ENCODE measurements at regions not wholly inside any gene's neighbourhood (a gene's known extent, or its start where the extent isn't known, plus 50 kb on each side); places are given as distances from the start of the nearest gene placed in this dataset.

DNA sequence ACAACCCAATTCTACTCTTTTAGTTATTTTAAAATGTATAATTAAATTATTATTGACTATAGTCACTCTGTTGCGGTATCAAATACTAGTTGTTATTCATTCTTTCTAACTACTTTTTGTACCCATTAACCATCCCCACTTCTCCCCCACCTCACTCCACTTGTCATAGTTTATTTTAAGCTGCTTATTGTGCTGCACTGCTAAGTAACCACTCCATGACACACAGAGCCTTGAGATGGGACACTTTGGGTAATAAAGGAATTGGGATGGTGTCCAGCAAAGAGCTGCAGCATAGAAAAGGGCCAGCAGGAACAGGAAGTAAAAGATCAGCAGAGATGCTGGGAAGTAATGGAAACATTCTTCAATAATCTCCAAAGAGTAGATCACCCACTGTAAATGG is 123.0 kb downstream of the RPS29 start:
- CTCF ChIA-PET: interaction anchor here (2.0 to 8.1 kb wide), 5 partner anchors 10 to 41 kb away, joined by 8 to 144 read pairs (median 23); no protein-coding TSS in a partner anchor
- Mint-ChIP-seq H3K4me1 (ENCODE audit: low read depth) (no peaks in the 10 kb centered on the region), H3K27ac (no peak overlapping the region), H3K9me3 (no peaks in the 10 kb centered on the region), H3K36me3 (ENCODE audit: low read depth) (no peaks in the 10 kb centered on the region), H3K4me3 (no peak overlapping the region), H3K27me3 (ENCODE audit: low read depth) (no peaks in the 10 kb centered on the region)
- intact Hi-C loops (cut with micrococcal nuclease): loop anchor here (2.0 to 5.0 kb wide), 2 partner anchors 390 to 654 kb away; partner anchors contain the start of genes NEMF and VCPKMT
- no peak for DNase-seq

DNA sequence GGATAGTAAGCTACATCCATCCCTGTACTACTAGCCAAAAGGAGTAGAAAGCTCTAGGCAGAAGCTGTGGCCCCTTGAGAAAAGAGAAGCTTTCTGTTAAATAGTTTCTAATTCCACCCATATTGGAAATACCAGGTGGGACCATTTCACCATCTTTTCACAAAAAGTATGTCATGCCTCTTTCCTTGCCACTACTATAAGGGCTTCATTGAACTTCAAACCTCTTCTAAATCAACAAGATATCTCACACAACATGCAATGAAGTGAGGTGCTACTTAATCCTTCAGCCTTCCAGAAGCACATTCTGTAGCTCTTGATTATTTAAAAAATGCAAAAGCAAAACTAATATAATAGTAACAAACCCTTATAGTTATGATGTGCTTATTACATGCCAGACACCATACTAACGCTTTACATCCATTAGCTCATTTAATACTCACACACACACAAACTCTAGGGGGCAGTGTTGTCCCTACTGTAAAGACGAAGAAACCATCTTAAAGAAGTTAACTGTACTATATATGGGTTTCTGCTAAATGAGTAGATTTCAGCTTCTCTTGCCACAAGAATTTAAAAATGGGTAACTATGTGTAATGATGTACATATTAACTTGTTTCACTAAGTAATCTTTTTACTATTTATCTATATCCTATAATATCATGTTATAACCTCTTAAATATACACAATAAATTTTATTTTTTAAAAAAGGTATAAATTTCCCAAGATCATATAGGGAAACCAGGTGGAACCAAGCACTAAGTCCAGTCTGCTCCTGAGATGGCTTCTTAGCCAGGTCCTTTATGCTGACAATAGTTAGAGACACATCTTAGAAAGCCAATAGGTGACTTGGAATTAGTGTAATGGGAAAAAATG is 124.4 kb downstream of the RPS29 start:
- Mint-ChIP-seq H3K36me3 (ENCODE audit: low read depth) (no peaks in the 10 kb centered on the region), H3K4me3 (no peak overlapping the region), H3K4me1 (ENCODE audit: low read depth) (no peaks in the 10 kb centered on the region), H3K27me3 (ENCODE audit: low read depth) (no peaks in the 10 kb centered on the region), H3K9me3 (no peaks in the 10 kb centered on the region), H3K27ac (no peak overlapping the region)
- CTCF ChIA-PET: interaction anchor here (0.5 to 8.1 kb wide), 46 partner anchors 8 to 920 kb away, joined by 3 to 144 read pairs (median 4); partner anchors contain the start of genes MGAT2, NEMF, RPL36AL and RPS29
- peak; percentile 81 for DNase-seq
- intact Hi-C loops (cut with micrococcal nuclease): loop anchor here (1.0 to 5.0 kb wide), 8 partner anchors 36 to 656 kb away; partner anchors contain the start of genes NEMF, RPS29 and VCPKMT

DNA sequence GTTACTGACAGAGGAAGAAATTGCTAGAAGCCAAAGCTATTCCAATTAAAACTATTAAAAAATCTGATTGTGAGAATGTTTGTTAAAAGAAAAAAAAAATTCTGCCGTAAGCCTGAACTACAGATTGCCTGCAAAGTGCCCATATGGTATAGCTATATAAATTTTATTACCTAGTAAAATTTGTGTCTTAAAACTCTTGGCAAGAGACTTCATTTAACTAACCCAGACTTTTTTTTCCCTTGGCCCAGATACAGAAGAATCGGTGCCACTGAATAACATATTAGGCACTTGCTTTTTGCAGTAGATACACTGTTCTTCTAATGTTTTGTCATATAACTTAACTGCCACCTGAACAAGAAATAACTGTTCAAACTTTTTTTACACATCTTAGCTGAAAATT is 125.5 kb downstream of the RPS29 start:
- Mint-ChIP-seq H3K4me1 (ENCODE audit: low read depth) (no peaks in the 10 kb centered on the region), H3K27ac (no peak overlapping the region), H3K4me3 (no peak overlapping the region), H3K36me3 (ENCODE audit: low read depth) (no peaks in the 10 kb centered on the region), H3K9me3 (no peaks in the 10 kb centered on the region), H3K27me3 (ENCODE audit: low read depth) (no peaks in the 10 kb centered on the region)
- no peak for DNase-seq
- CTCF ChIA-PET: interaction anchor here (1.1 to 8.1 kb wide), 17 partner anchors 9 to 176 kb away, joined by 3 to 144 read pairs (median 7); partner anchors contain the start of gene RPS29
- intact Hi-C loops (cut with micrococcal nuclease): loop anchor here (1.0 to 5.0 kb wide), 3 partner anchors 91 to 657 kb away; partner anchors contain the start of gene VCPKMT

DNA sequence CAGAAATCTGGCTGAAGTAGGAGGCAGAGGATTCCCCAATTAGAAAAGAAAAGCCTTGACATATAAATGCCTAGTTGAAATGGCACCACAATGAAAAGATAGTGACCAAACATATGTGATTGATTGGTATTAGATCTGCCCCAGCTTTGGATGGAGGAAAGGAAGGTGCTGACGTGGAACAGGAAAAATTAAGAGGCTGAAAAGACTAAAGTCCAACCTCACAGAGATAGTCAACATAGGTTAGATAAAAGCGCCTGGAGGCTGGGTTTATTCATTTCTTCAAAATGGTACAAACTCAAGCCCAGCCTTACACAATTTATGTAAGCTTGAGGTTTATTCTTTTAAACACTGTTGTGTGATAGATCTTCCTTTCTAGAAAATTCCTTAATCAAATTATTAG is 129.6 kb downstream of the RPS29 start:
- H3K4me3 Mint-ChIP-seq: no peak overlapping the region
- H3K4me1 Mint-ChIP-seq (ENCODE audit: low read depth): no peaks in the 10 kb centered on the region
- H3K27ac Mint-ChIP-seq: no peak overlapping the region
- DNase-seq: no peak
- CTCF ChIA-PET: interaction anchor here (0.6 kb wide), 1 partner anchor 382 kb away, joined by 6 read pairs; no protein-coding TSS in a partner anchor
- no peaks in the 10 kb centered on the region for H3K27me3 Mint-ChIP-seq (ENCODE audit: low read depth)
- intact Hi-C loops (cut with micrococcal nuclease): no loop called here
- no peaks in the 10 kb centered on the region for H3K36me3 Mint-ChIP-seq (ENCODE audit: low read depth)
- no peaks in the 10 kb centered on the region for H3K9me3 Mint-ChIP-seq

DNA sequence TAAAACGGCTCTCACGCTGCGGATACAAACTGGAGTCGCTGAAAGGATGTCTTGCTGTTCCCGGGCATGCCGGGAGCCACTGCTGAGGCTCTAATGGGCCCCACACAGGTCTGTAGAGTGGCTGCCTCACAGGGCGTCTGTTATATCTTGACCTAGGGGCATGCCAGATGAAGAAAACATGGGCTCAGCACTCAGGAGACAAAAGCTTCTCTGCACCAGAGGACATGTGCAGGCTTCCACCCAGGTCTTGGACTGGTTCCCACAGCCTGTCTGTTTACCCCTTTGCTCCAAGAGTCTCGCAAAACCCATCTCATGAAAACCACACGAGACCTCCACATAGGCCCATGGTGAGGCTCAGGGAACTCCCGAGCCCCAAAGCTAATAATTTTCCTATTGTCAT is 134.2 kb downstream of the RPS29 start:
- H3K27me3 Mint-ChIP-seq (ENCODE audit: low read depth): peaks cover 5% of the 10 kb centered on the region
- H3K4me1 Mint-ChIP-seq (ENCODE audit: low read depth): no peaks in the 10 kb centered on the region
- CTCF ChIA-PET: interaction anchor here (0.7 to 1.2 kb wide), 2 partner anchors 10 to 46 kb away, joined by 4 to 7 read pairs; no protein-coding TSS in a partner anchor
- H3K36me3 Mint-ChIP-seq (ENCODE audit: low read depth): no peaks in the 10 kb centered on the region
- intact Hi-C loops (cut with micrococcal nuclease): no loop called here
- H3K27ac Mint-ChIP-seq: no peak overlapping the region
- peaks cover 5% of the 10 kb centered on the region for H3K9me3 Mint-ChIP-seq
- no peak overlapping the region for H3K4me3 Mint-ChIP-seq
- DNase-seq: no peak

DNA sequence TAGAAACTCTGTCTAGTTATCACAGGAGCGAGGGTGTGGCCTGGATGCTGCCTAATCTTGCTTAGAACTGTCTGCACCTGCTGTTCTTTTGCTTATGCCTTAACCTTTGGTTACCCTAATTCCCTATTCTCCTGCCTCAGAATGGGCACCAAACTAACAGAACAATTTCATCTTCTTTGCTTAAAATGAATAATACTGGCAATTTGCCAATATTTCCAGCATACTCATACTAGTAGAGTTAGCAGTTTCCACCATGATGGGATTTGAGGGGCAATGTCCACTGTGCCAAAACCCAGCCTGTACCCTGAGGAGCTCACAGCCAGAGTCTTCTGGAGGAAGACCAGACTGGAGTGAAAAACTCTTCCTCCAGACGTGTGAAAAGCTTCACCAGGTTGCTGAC is 136.4 kb downstream of the RPS29 start:
- intact Hi-C loops (cut with micrococcal nuclease): no loop called here
- CTCF ChIA-PET: no interaction called here

DNA sequence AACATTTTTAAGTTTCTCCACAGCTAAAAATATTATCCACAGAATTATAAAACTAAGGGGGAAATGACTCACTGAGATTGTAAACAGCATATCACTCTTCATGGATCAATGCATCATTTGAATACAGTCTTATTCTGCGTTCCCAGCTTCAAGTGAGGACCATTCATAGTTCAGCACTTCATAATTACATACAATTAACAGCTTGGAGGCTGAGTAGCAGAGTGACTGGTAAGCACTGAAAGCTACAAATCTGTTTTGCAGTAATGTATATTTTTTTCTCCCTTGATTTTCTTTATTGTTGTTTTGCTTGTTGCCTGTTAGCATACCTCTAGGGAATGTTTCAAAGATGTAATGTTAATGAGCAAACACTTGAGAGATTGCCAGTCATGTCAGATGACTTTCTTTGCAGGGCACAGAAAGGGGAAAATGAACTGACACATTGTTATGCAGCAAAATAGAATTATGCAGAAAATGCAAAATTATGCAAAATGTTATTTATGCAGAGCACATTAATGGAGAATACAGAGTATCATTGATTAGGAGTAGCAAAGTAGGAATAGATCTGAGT is 138.6 kb downstream of the RPS29 start:
- DNase-seq: no peak
- H3K4me1 Mint-ChIP-seq (ENCODE audit: low read depth): no peaks in the 10 kb centered on the region
- H3K4me3 Mint-ChIP-seq: no peak overlapping the region
- intact Hi-C loops (cut with micrococcal nuclease): no loop called here
- no peak overlapping the region for H3K27ac Mint-ChIP-seq
- H3K36me3 Mint-ChIP-seq (ENCODE audit: low read depth): no peaks in the 10 kb centered on the region
- CTCF ChIA-PET: interaction anchor here (1.3 to 3.6 kb wide), 2 partner anchors 14 to 50 kb away, joined by 8 to 20 read pairs; no protein-coding TSS in a partner anchor
- H3K9me3 Mint-ChIP-seq: peaks cover 5% of the 10 kb centered on the region
- H3K27me3 Mint-ChIP-seq (ENCODE audit: low read depth): peaks cover 5% of the 10 kb centered on the region

More for the DNA sequence above, 136.4 kb downstream of the RPS29 start:
- no peaks in the 10 kb centered on the region for H3K36me3 Mint-ChIP-seq (ENCODE audit: low read depth)
- H3K27me3 Mint-ChIP-seq (ENCODE audit: low read depth): peaks cover 5% of the 10 kb centered on the region
- H3K27ac Mint-ChIP-seq: no peak overlapping the region
- H3K4me1 Mint-ChIP-seq (ENCODE audit: low read depth): no peaks in the 10 kb centered on the region
- DNase-seq: no peak
- H3K9me3 Mint-ChIP-seq: peaks cover 5% of the 10 kb centered on the region
- H3K4me3 Mint-ChIP-seq: no peak overlapping the region

DNA sequence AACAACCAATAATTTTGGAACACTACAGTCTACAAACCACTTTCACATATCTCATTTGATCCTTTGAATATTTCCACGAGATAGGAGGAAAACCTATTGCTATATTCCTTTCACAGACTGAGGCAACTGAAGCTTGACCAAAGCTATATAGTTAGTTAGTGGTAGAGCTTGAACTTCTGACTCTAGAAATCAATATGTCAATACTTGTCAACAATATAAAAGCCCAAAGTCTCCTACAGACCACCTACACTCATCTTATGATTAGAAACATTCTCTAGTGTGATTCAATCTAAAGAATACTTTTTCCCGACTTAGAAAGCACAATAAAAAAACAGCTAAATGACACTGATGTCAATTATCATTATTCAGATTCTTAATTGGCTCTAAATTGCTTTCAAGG is 139.4 kb downstream of the RPS29 start:
- Mint-ChIP-seq H3K27me3 (ENCODE audit: low read depth) (peaks cover 5% of the 10 kb centered on the region), H3K4me3 (no peak overlapping the region), H3K27ac (no peak overlapping the region), H3K9me3 (peaks cover 5% of the 10 kb centered on the region), H3K36me3 (ENCODE audit: low read depth) (no peaks in the 10 kb centered on the region), H3K4me1 (ENCODE audit: low read depth) (no peaks in the 10 kb centered on the region)
- no peak for DNase-seq
- intact Hi-C loops (cut with micrococcal nuclease): no loop called here
- CTCF ChIA-PET: interaction anchor here (1.3 to 3.6 kb wide), 2 partner anchors 15 to 51 kb away, joined by 8 to 20 read pairs; no protein-coding TSS in a partner anchor

DNA sequence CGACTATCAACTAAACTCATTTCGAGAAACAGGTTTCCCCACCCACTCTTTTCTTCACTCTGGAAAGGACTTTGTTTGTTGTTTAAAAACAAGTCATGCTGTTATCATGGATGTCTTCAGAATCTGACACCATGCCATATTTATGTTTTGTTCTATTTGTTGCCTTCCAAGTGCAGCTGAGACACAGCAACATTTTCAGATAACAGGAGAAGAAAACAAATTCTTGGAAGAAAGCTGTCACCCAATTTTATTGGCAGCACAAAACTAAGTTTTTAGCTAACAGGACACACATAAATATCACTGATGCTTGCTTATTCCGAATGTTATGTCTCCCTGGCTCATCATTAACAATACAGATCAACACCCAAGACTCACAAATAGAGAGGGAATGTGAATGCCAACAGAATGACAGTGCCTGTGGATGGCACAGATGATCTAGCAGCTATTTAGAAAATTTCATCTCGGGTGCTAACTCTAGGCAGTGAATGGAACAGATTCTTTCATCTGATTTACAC is 147.9 kb downstream of the RPS29 start:
- H3K27me3 Mint-ChIP-seq (ENCODE audit: low read depth): no peaks in the 10 kb centered on the region
- intact Hi-C loops (cut with micrococcal nuclease): no loop called here
- peaks cover 2% of the 10 kb centered on the region for H3K36me3 Mint-ChIP-seq (ENCODE audit: low read depth)
- peaks cover 9% of the 10 kb centered on the region for H3K9me3 Mint-ChIP-seq
- no peak overlapping the region for H3K4me3 Mint-ChIP-seq
- no peak overlapping the region for H3K27ac Mint-ChIP-seq
- H3K4me1 Mint-ChIP-seq (ENCODE audit: low read depth): no peaks in the 10 kb centered on the region
- DNase-seq: no peak
- CTCF ChIA-PET: interaction anchor here (1.3 to 2.9 kb wide), 2 partner anchors 23 kb away, joined by 8 to 12 read pairs; no protein-coding TSS in a partner anchor

DNA sequence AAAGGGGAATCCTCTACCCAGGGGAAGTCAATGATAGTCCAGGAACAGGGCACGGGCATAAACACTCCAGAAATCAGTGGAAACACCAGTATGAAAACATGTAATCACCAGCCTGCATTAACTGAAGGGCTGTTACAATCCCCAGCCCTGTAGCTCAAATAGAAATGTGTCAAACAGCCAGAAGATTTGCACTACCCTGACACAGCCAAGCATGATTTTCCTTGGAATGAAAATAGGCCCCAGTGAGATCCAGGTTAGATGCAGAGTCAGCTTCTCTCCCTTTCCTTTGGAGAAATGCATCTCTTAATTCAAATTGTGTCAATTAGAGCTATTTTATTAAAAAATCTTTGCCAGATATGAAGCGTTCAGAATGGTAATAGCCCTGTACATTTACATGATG is 158.1 kb downstream of the RPS29 start:
- peaks cover 34% of the 10 kb centered on the region for H3K27me3 Mint-ChIP-seq (ENCODE audit: low read depth)
- no peak overlapping the region for H3K4me3 Mint-ChIP-seq

DNA sequence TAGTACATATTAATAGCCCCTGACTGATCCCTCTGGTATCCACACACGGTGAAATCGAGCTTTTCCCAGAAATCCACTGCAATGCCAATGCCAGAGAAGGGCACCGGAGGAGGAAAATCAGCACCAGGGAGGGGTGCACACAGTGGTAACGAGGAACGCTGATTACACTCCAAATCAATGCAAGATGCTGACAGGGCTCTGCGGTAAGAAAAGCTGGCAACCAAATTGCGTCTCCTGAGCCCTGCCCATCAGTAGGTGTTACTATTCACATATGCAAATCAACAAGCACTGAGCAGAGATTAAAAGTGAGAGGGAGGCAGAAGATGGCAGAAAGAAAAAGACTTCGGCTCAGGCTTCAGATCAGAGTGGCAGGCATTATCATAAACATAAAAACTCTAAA is 159.1 kb downstream of the RPS29 start:
- peaks cover 34% of the 10 kb centered on the region for H3K27me3 Mint-ChIP-seq (ENCODE audit: low read depth)

More for the DNA sequence above, 158.1 kb downstream of the RPS29 start:
- peaks cover 9% of the 10 kb centered on the region for H3K36me3 Mint-ChIP-seq (ENCODE audit: low read depth)
- intact Hi-C loops (cut with micrococcal nuclease): no loop called here
- no peak for DNase-seq
- CTCF ChIA-PET: interaction anchor here (0.6 kb wide), 1 partner anchor 677 kb away, joined by 3 read pairs; no protein-coding TSS in a partner anchor
- peaks cover 18% of the 10 kb centered on the region for H3K9me3 Mint-ChIP-seq
- no peak overlapping the region for H3K27ac Mint-ChIP-seq
- peaks cover 4% of the 10 kb centered on the region for H3K4me1 Mint-ChIP-seq (ENCODE audit: low read depth)

DNA sequence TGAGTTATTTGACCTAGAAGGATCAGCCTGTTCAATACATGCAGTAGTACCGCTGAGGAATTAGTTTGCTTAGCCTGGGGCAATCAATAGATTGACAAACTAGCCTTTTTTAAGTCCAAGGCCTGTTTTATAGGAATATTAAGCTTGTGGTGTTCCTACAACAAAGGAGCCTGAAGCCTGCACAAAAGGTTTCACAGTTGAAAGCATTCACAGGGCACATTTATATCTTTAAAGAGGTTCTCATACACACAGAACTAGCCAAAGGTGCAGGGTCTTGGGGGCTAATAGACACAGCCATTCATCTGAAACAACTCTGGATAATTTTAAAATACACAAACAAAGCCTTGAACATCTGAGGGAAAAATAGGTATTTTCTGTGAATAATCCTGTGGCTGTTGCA is 160.3 kb downstream of the RPS29 start:
- intact Hi-C loops (cut with micrococcal nuclease): no loop called here
- H3K27ac Mint-ChIP-seq: no peak overlapping the region
- H3K27me3 Mint-ChIP-seq (ENCODE audit: low read depth): peaks cover 36% of the 10 kb centered on the region
- H3K9me3 Mint-ChIP-seq: peaks cover 5% of the 10 kb centered on the region
- H3K4me3 Mint-ChIP-seq: no peak overlapping the region
- peaks cover 3% of the 10 kb centered on the region for H3K36me3 Mint-ChIP-seq (ENCODE audit: low read depth)
- DNase-seq: no peak
- CTCF ChIA-PET: interaction anchor here (0.6 to 1.8 kb wide), 2 partner anchors 36 to 50 kb away, joined by 4 to 6 read pairs; no protein-coding TSS in a partner anchor
- H3K4me1 Mint-ChIP-seq (ENCODE audit: low read depth): peaks cover 4% of the 10 kb centered on the region

More for the DNA sequence above, 159.1 kb downstream of the RPS29 start:
- H3K36me3 Mint-ChIP-seq (ENCODE audit: low read depth): peaks cover 4% of the 10 kb centered on the region
- no peak overlapping the region for H3K4me3 Mint-ChIP-seq
- peaks cover 11% of the 10 kb centered on the region for H3K9me3 Mint-ChIP-seq
- no peak for DNase-seq
- intact Hi-C loops (cut with micrococcal nuclease): no loop called here
- H3K4me1 Mint-ChIP-seq (ENCODE audit: low read depth): peaks cover 4% of the 10 kb centered on the region
- no peak overlapping the region for H3K27ac Mint-ChIP-seq
- CTCF ChIA-PET: interaction anchor here (0.6 to 1.8 kb wide), 3 partner anchors 35 to 678 kb away, joined by 3 to 6 read pairs (median 5); no protein-coding TSS in a partner anchor
